GM19463 (cell line): ENCODE measurements at regions not wholly inside any gene's neighbourhood (a gene's known extent, or its start where the extent isn't known, plus 50 kb on each side); places are given as distances from the start of the nearest gene placed in this dataset.
"Not testable (repeated sequence)": the region's sequence is repeated elsewhere in the genome, so short reads cannot be mapped to it uniquely, and the experiment has no call there.

Experiments
- ATAC-seq: cut with Tn5 transposase; IDR thresholded peaks from one replicate; pipeline ENCODE4 v1.9.1; 2021; ENCODE audit warnings: mild to moderate bottlenecking, moderate library complexity; ENCODE audit not compliant: unreplicated experiment

GRCh38 chr17:21514567-21514966, 138.4 kb downstream of the KCNJ12 start:
- ATAC-seq, result not testable (repeated sequence)

- ATAC-seq, result no peak
Observed at GRCh38 chr17:21517538-21518293, 141.6 kb downstream of the KCNJ12 start.

- no peak for ATAC-seq
Observed at GRCh38 chr17:21522755-21523336, 146.7 kb downstream of the KCNJ12 start.

- ATAC-seq, result no peak
Observed at GRCh38 chr17:21523497-21524210, 147.5 kb downstream of the KCNJ12 start.

GRCh38 chr17:21524211-21524591, 148.0 kb downstream of the KCNJ12 start:
- no peak for ATAC-seq

GRCh38 chr17:21525464-21526130, 149.4 kb downstream of the KCNJ12 start:
- ATAC-seq, result no peak

- ATAC-seq, result no peak
Observed at GRCh38 chr17:21528031-21528695, 152.0 kb downstream of the KCNJ12 start.

- no peak for ATAC-seq
Observed at GRCh38 chr17:21530311-21530710, 154.2 kb downstream of the KCNJ12 start.

- no peak for ATAC-seq
Observed at GRCh38 chr17:21530841-21531240, 154.7 kb downstream of the KCNJ12 start.

GRCh38 chr17:21532763-21533385, 156.7 kb downstream of the KCNJ12 start:
- no peak for ATAC-seq

GRCh38 chr17:21535686-21536375, 156.5 kb upstream of the KCNJ18 start:
- no peak for ATAC-seq

GRCh38 chr17:21537302-21537701, 155.0 kb upstream of the KCNJ18 start:
- ATAC-seq, result no peak

- ATAC-seq, result no peak
Observed at GRCh38 chr17:21538615-21539014, 153.7 kb upstream of the KCNJ18 start.

GRCh38 chr17:21539146-21539545, 153.2 kb upstream of the KCNJ18 start:
- ATAC-seq, result no peak

GRCh38 chr17:21540502-21540901, 151.8 kb upstream of the KCNJ18 start:
- no peak for ATAC-seq

GRCh38 chr17:21542070-21542469, 150.3 kb upstream of the KCNJ18 start:
- ATAC-seq, result no peak

GRCh38 chr17:21542991-21543390, 149.3 kb upstream of the KCNJ18 start:
- ATAC-seq, result no peak

- no peak for ATAC-seq
Observed at GRCh38 chr17:21545064-21545463, 147.3 kb upstream of the KCNJ18 start.

GRCh38 chr17:21548236-21548635, 144.1 kb upstream of the KCNJ18 start:
- no peak for ATAC-seq

- ATAC-seq, result no peak
Observed at GRCh38 chr17:21549107-21549687, 143.1 kb upstream of the KCNJ18 start.
